Gastroesophageal sphincter (tissue), 4 donors: ENCODE measurements at regions not wholly inside any gene's neighbourhood (a gene's known extent, or its start where the extent isn't known, plus 50 kb on each side); places are given as distances from the start of the nearest gene placed in this dataset.

Experiments
- ATAC-seq: fragments of 150-250 bp; one replicate; pipeline ENCODE4 v1.9.1; 2016; ENCODE audit warnings: mild to moderate bottlenecking, moderate library complexity
- H3K27ac ChIP-seq, 4 donors: fragments of 200-600 bp; sonication (generic) in 3 of 4; 1 replicate in 3 of 4; 2 replicates in 1 of 4; pipeline ENCODE4 v1.5.1; 2016 to 2019
- H3K27me3 ChIP-seq: fragments of 200-600 bp; sonication (generic); one replicate; pipeline ENCODE4 v1.5.1; 2019
- H3K36me3 ChIP-seq, 2 donors: fragments of 200-600 bp; sonication (generic); one replicate each; pipeline ENCODE4 v1.5.1; 2019; ENCODE audit warnings: control low read depth in 1 of 2
- H3K4me1 ChIP-seq, 3 donors: fragments of 200-600 bp; sonication (generic); 1 replicate in 2 of 3; 2 replicates in 1 of 3; pipeline ENCODE4 v1.5.1; 2016 to 2019; ENCODE audit warnings: control low read depth in 2 of 3
- H3K4me3 ChIP-seq, 2 donors: fragments of 200-600 bp; sonication (generic); one replicate each; pipeline ENCODE4 v1.5.1; 2019; ENCODE audit warnings: mild to moderate bottlenecking in 1 of 2, moderate library complexity in 1 of 2
- H3K9me3 ChIP-seq, 3 donors: fragments of 200-600 bp; sonication (generic); one replicate each; pipeline ENCODE4 v1.5.1; 2017 to 2019; ENCODE audit warnings: control low read depth in 2 of 3
- EP300 ChIP-seq: sonication (generic); formaldehyde crosslinking; IDR thresholded peaks from one replicate; pipeline ENCODE4 v1.6.1; 2017; ENCODE audit warnings: antibody characterized with exemption, mild to moderate bottlenecking
- POLR2A ChIP-seq, 2 donors: fragments of 450-650 bp; IDR thresholded peaks; one replicate each; pipeline ENCODE4 v1.6.1; 2017; ENCODE audit warnings: antibody characterized with exemption in 2 of 2, mild to moderate bottlenecking in 2 of 2, moderate library complexity in 1 of 2
- POLR2AphosphoS5 ChIP-seq: sonication (generic); formaldehyde crosslinking; IDR thresholded peaks from one replicate; pipeline ENCODE4 v1.6.1; 2017; ENCODE audit warnings: antibody characterized with exemption
- WGBS, 2 donors: methylation state at CpG; one replicate each; pipeline ENCODE4 v1.1.5; 2018; ENCODE audit warnings: low coverage in 1 of 2; 5-methylcytosine and 5-hydroxymethylcytosine counted together
- TF ChIP-seq, protein P1 (sequence below), 4 experiments: fragments of 200-600 bp in 2 of 4; fragments of 450-650 bp in 2 of 4; sonication (generic) in 1 of 4; IDR thresholded peaks; one replicate each; pipeline ENCODE4 v1.5.1; 2017 to 2019; ENCODE audit warnings: antibody characterized with exemption in 4 of 4, mild to moderate bottlenecking in 2 of 4, moderate library complexity in 2 of 4

DNA sequence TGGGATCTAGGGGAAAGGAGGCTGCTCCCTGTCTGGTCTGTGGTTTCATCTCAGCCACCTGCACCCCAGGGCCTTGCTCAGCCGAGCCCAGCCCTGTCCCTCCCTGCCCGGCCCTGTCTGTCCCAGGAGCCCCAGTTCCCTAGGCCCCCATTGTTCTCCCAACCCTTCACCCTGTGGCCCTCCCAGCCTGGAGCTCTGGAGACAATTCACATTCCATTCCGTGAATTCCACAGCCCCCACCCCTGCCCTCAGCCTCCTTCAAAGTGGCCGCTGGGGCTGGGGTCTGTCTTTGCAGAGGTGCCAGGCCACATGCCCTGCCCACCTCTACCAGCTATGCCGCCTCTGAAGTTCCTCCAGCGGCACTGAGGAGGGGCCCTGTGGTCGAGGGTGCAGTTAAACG lies 77.9 kb upstream of the WNT11 start:
- Histone ChIP-seq H3K36me3 (no peaks in the 10 kb centered on the region), H3K9me3 (no peaks in the 10 kb centered on the region), H3K27me3 (no peaks in the 10 kb centered on the region), H3K4me3 (no peak overlapping the region), H3K27ac (no peak overlapping the region), H3K4me1 (no peaks in the 10 kb centered on the region)
- no peak for TF ChIP-seq EP300
- TF ChIP-seq POLR2A (IDR thresholded peaks at IDR 0.05), result no peak
- TF ChIP-seq POLR2AphosphoS5, result no peak
- TF ChIP-seq, protein P1, sequence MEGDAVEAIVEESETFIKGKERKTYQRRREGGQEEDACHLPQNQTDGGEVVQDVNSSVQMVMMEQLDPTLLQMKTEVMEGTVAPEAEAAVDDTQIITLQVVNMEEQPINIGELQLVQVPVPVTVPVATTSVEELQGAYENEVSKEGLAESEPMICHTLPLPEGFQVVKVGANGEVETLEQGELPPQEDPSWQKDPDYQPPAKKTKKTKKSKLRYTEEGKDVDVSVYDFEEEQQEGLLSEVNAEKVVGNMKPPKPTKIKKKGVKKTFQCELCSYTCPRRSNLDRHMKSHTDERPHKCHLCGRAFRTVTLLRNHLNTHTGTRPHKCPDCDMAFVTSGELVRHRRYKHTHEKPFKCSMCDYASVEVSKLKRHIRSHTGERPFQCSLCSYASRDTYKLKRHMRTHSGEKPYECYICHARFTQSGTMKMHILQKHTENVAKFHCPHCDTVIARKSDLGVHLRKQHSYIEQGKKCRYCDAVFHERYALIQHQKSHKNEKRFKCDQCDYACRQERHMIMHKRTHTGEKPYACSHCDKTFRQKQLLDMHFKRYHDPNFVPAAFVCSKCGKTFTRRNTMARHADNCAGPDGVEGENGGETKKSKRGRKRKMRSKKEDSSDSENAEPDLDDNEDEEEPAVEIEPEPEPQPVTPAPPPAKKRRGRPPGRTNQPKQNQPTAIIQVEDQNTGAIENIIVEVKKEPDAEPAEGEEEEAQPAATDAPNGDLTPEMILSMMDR (IDR thresholded peaks at IDR 0.05), result no peak
- ATAC-seq, result no peak
- no CpG with 5 or more reads among the region's 8 CpGs for WGBS, 2 donors

DNA sequence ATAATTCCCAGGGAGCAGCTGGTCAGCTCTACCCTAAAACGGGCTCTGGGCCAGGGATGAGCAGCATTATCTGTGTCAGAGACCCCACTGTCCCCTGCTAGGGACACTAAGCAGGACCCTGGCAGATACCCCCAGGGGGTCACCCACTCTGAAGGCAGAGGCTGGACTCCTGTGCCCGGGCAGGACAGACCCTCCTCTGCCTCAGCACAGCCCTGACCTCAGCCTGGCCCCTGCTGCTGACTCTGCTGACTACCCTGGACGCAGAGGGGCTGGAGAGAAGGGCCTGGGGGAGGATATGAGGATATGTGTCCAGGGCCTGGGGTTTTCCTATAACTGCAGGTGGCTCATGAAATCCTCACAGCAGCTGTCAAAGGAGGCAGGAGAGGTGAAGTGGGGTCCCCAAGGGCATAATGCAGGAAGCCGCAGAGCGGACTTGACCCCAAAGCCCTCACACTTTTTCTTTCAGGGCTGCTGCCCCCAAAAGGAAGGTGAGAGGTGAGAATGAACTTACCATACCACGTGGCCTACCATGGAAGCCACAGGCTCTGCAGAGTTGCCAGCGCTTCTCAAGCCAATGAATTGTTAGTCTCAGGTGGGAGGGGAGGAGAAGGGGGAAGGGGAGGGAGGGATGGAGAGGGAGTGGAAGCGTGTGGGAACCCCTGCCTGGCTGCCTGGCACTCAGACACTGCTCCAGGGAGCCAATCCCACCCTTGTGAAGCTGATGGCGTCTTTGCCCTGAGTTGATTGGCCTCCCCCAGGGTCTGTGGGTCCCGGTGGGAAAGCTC lies 76.7 kb upstream of the WNT11 start:
- no peaks in the 10 kb centered on the region for H3K9me3 ChIP-seq
- no peaks in the 10 kb centered on the region for H3K36me3 ChIP-seq
- H3K4me3 ChIP-seq, result no peak overlapping the region
- no peak overlapping the region for H3K27ac ChIP-seq
- no peaks in the 10 kb centered on the region for H3K4me1 ChIP-seq
- H3K27me3 ChIP-seq, result no peaks in the 10 kb centered on the region
- WGBS, 2 donors, result 64 to 92% methylated on average over 2 to 4 of the region's 10 CpGs
- TF ChIP-seq, protein P1 (IDR thresholded peaks at IDR 0.05), result no peak
- no peak for TF ChIP-seq POLR2AphosphoS5
- no peak for ATAC-seq

DNA sequence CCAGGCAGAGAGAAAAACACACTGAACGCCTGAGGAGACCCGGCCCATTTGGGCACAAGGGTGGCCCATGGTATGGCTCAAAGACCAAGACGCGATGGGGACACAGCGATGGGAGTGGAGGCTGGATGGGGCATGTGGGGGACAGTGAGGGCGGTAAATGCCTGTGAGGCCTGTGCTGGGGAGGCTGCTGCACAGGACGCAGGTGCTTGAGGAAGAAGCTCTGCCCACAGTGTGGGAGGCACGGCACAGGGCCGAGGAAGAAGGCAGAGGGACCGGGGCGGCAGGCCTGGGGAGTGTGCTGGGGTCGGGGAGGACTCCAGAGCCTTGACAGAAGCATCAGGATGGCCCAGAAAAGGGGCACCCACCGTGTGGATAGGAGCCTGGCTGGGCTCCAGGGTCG lies 75.9 kb upstream of the WNT11 start:
- TF ChIP-seq, protein P1 (IDR thresholded peaks at IDR 0.05), result no peak
- TF ChIP-seq POLR2AphosphoS5 (no peak), POLR2A (IDR thresholded peaks at IDR 0.05) (no peak), EP300 (no peak)
- 83 to 86% methylated on average over 3 to 13 of the region's 14 CpGs for WGBS, 2 donors
- Histone ChIP-seq H3K9me3 (no peaks in the 10 kb centered on the region), H3K4me1 (no peaks in the 10 kb centered on the region), H3K27me3 (no peaks in the 10 kb centered on the region), H3K4me3 (no peak overlapping the region), H3K36me3 (no peaks in the 10 kb centered on the region), H3K27ac (no peak overlapping the region)
- ATAC-seq, result no peak

DNA sequence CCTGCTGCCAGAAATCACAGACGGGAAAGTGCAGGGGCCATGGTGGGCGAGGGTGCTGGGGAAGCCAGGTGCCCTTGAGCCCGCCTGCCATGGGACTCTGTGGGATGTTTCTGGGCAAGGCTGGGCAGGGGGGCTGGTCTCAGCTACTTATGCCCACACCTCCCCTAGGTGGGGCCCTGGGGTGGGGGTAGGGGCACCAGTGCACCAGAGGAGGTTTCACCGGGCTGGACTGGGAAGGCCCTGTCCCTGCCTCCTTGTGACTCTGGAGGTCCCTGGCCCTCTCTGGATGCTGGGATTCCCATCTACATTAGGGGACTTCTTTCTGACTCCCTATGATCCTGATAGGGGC lies 75.2 kb upstream of the WNT11 start:
- ATAC-seq, result no peak
- no peak overlapping the region for H3K4me3 ChIP-seq
- no peaks in the 10 kb centered on the region for H3K4me1 ChIP-seq
- TF ChIP-seq POLR2AphosphoS5 (no peak), EP300 (no peak), POLR2A (IDR thresholded peaks at IDR 0.05) (no peak)
- TF ChIP-seq, protein P1 (IDR thresholded peaks at IDR 0.05), result no peak
- H3K27ac ChIP-seq, result no peak overlapping the region
- WGBS, 2 donors, result no CpG with 5 or more reads among the region's 4 CpGs
- no peaks in the 10 kb centered on the region for H3K36me3 ChIP-seq
- H3K27me3 ChIP-seq, result no peaks in the 10 kb centered on the region
- no peaks in the 10 kb centered on the region for H3K9me3 ChIP-seq

DNA sequence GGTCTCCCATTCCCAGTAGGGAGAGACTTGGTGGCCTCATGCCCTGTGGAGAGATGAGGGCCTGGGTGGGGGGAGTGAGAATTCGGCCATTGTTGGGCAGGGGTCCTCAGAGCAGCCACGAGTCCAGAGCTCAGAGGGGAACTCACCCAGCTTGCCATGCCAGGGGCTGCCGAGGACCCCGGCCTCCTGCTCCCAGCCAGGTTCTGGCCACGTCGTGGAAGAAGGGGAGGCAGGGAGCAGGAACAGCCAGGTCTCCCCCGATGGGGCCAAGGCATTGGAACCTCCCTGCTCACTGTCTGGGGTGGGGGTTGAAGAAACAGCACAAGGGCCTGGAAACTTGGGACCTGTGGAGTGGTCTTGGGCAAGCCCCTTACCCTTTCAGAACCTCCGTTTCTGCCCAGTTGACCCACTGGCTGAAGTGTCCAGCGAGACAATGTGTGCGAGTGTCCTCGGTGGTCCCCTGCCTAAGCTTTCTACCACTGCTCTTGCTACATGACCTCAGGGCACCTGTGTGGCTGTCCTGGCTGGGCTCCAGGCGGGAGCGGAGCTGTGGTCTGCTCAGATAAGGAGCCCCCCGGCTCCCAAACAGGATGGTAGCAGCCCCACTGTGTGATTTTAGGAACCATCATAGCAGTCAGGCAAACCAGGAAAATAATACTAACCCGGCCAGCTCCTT lies 74.7 kb upstream of the WNT11 start:
- no peaks in the 10 kb centered on the region for H3K27me3 ChIP-seq
- no peak for ATAC-seq
- no peaks in the 10 kb centered on the region for H3K9me3 ChIP-seq
- WGBS, 2 donors, result 87% methylated on average over 3 of the region's 15 CpGs; no CpG with 5 or more reads in 1 of the 2 donors
- no peaks in the 10 kb centered on the region for H3K36me3 ChIP-seq
- H3K4me3 ChIP-seq, result no peak overlapping the region
- H3K4me1 ChIP-seq, result no peaks in the 10 kb centered on the region
- no peak overlapping the region for H3K27ac ChIP-seq
- TF ChIP-seq POLR2A (IDR thresholded peaks at IDR 0.05), result no peak
- no peak for TF ChIP-seq EP300
- TF ChIP-seq, protein P1 (IDR thresholded peaks at IDR 0.05), result no peak
- no peak for TF ChIP-seq POLR2AphosphoS5
